ENCODE measurements at regions not wholly inside any gene's neighbourhood (a gene's known extent, or its start where the extent isn't known, plus 50 kb on each side); places are given as distances from the start of the nearest gene placed in this dataset.

DNA sequence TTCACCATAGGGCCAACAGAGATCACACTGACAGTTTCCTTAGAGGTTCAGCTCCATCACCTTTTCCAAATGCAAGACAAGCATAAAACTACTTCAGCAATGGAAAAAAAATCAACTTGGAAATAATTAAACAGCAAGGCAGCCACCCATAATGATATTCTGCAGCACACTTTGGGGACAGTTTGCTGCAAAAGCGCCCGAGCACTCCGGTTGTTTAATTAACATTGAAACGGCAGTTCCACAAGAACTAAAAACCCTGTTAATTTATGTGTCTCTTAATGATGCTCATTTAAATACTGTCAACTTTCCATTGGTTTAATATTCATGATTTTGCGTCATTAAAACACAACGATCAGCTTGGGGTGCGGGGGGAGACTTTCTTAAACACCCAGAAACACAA, 153.2 kb downstream of the ELAVL4 start:
- TF ChIP-seq YY1 (IDR thresholded peaks at IDR 0.05; ENCODE audit: extremely low read depth, insufficient replicate concordance, low read depth, low read length) (no peak), ZFX (IDR thresholded peaks at IDR 0.05) (no peak), SIN3A (IDR thresholded peaks at IDR 0.05; ENCODE audit: low read depth) (no peak), FOSL1 (IDR thresholded peaks at IDR 0.05; ENCODE audit: low read depth) (no peak), EZH2 (IDR thresholded peaks at IDR 0.05) (no peak), ZNF274 (IDR thresholded peaks at IDR 0.05; ENCODE audit: low read depth, low read length) (no peak), ELF1 (IDR thresholded peaks at IDR 0.05; ENCODE audit: borderline replicate concordance, low read depth) (no peak), SRF (IDR thresholded peaks at IDR 0.05; ENCODE audit: low read depth) (no peak), MAX (IDR thresholded peaks at IDR 0.05) (no peak), POLR2A (IDR thresholded peaks at IDR 0.05; ENCODE audit: borderline replicate concordance, extremely low read depth, insufficient read depth, insufficient read length) (no peak), CEBPB (IDR thresholded peaks at IDR 0.05; ENCODE audit: low read depth) (no peak), CBX3 (IDR thresholded peaks at IDR 0.05; ENCODE audit: low read depth) (no peak), SP1 (IDR thresholded peaks at IDR 0.05; ENCODE audit: low read depth) (no peak), EGR1 (IDR thresholded peaks at IDR 0.05; ENCODE audit: low read depth) (no peak), TCF7L2 (IDR thresholded peaks at IDR 0.05; ENCODE audit: borderline replicate concordance, extremely low read depth, insufficient read depth, insufficient read length) (no peak), REST (IDR thresholded peaks at IDR 0.05; ENCODE audit: low read depth) (no peak)
- TF ChIP-seq, protein P1, sequence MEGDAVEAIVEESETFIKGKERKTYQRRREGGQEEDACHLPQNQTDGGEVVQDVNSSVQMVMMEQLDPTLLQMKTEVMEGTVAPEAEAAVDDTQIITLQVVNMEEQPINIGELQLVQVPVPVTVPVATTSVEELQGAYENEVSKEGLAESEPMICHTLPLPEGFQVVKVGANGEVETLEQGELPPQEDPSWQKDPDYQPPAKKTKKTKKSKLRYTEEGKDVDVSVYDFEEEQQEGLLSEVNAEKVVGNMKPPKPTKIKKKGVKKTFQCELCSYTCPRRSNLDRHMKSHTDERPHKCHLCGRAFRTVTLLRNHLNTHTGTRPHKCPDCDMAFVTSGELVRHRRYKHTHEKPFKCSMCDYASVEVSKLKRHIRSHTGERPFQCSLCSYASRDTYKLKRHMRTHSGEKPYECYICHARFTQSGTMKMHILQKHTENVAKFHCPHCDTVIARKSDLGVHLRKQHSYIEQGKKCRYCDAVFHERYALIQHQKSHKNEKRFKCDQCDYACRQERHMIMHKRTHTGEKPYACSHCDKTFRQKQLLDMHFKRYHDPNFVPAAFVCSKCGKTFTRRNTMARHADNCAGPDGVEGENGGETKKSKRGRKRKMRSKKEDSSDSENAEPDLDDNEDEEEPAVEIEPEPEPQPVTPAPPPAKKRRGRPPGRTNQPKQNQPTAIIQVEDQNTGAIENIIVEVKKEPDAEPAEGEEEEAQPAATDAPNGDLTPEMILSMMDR (IDR thresholded peaks at IDR 0.05 in 2 of 3, conservative IDR thresholded peaks at IDR 0.05 in 1 of 3; ENCODE audit: borderline replicate concordance in 1 of 3, insufficient read depth in 1 of 3, low read depth in 2 of 3, low read length in 2 of 3) = no peak
- TF ChIP-seq, protein P2, sequence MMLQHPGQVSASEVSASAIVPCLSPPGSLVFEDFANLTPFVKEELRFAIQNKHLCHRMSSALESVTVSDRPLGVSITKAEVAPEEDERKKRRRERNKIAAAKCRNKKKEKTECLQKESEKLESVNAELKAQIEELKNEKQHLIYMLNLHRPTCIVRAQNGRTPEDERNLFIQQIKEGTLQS (IDR thresholded peaks at IDR 0.05) = no peak
- TF ChIP-seq, protein P3, sequence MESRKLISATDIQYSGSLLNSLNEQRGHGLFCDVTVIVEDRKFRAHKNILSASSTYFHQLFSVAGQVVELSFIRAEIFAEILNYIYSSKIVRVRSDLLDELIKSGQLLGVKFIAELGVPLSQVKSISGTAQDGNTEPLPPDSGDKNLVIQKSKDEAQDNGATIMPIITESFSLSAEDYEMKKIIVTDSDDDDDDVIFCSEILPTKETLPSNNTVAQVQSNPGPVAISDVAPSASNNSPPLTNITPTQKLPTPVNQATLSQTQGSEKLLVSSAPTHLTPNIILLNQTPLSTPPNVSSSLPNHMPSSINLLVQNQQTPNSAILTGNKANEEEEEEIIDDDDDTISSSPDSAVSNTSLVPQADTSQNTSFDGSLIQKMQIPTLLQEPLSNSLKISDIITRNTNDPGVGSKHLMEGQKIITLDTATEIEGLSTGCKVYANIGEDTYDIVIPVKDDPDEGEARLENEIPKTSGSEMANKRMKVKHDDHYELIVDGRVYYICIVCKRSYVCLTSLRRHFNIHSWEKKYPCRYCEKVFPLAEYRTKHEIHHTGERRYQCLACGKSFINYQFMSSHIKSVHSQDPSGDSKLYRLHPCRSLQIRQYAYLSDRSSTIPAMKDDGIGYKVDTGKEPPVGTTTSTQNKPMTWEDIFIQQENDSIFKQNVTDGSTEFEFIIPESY (IDR thresholded peaks at IDR 0.05; ENCODE audit: extremely low read depth, insufficient replicate concordance, low read length) = no peak
- no peak overlapping the region for H3K4me3 ChIP-seq (replicated peaks in 1 of 2; ENCODE audit: low read depth in 1 of 2, low read length in 2 of 2)
- ChIA-PET CTCF (no interaction called here), POLR2A (no interaction called here), RAD21 (ENCODE audit: low non-redundant PET in 1 of 2, low total read pairs in 2 of 2, uncharacterized antibody in 2 of 2, unreplicated experiment in 2 of 2) (no interaction called here)
- no peaks in the 10 kb centered on the region for H3K9me3 ChIP-seq (ENCODE audit: control insufficient read depth in 1 of 2, insufficient read depth in 1 of 2, low read depth in 1 of 2, low read length in 2 of 2)
- ATAC-seq (no peak), DNase-seq (ENCODE audit: low read depth, low spot score) (no peak)
- no peaks in the 10 kb centered on the region for H3K9me2 ChIP-seq (ENCODE audit: insufficient read depth)
- H3K79me2 ChIP-seq (ENCODE audit: insufficient read depth, low read length) = no peaks in the 10 kb centered on the region
- H3K4me2 ChIP-seq (ENCODE audit: low read length) = no peak overlapping the region
- H3K4me1 ChIP-seq (ENCODE audit: control insufficient read depth in 1 of 2, insufficient read depth in 2 of 2, low read length in 2 of 2) = no peaks in the 10 kb centered on the region
- peaks cover 5% of the 10 kb centered on the region; the same call in 1 of the 2 replicates for H3K27me3 ChIP-seq (ENCODE audit: insufficient read depth, low read length)
- no peak overlapping the region for H2AFZ ChIP-seq (ENCODE audit: low read depth, low read length, poor library complexity, severe bottlenecking)
- H3K36me3 ChIP-seq (ENCODE audit: control insufficient read depth in 1 of 2, insufficient read depth in 2 of 2, low read length in 2 of 2) = no peaks in the 10 kb centered on the region
- no peak overlapping the region for H3K27ac ChIP-seq (ENCODE audit: low read depth, low read length)
- no TSS peak for BruUV-seq (replicated peaks)
- H4K20me1 ChIP-seq (ENCODE audit: insufficient read depth) = no peaks in the 10 kb centered on the region
- intact Hi-C loops (cut with micrococcal nuclease) = no loop called here
- no peak overlapping the region for H3K9ac ChIP-seq (ENCODE audit: low read length)
